Body of pancreas (tissue), 4 donors: ENCODE measurements at regions not wholly inside any gene's neighbourhood (a gene's known extent, or its start where the extent isn't known, plus 50 kb on each side); places are given as distances from the start of the nearest gene placed in this dataset.

Experiments used
- ATAC-seq: fragments of 150-250 bp; one replicate; pipeline ENCODE4 v1.9.1; 2016
- DNase-seq, 4 donors: peaks; one replicate each; pipeline ENCODE4 v3.0.0-alpha.2; 2019
- H3K27ac ChIP-seq, 4 donors: fragments of 200-600 bp; sonication (generic); 1 replicate in 3 of 4; 2 replicates in 1 of 4; pipeline versions ENCODE4 v1.5.1 to v1.6.1; 2016 to 2019; ENCODE audit warnings: mild to moderate bottlenecking in 1 of 4, mixed read lengths in 1 of 4, moderate library complexity in 1 of 4
- H3K27me3 ChIP-seq, 2 donors: fragments of 200-600 bp; sonication (generic); one replicate each; pipeline ENCODE4 v1.6.0; 2016; ENCODE audit warnings: mild to moderate bottlenecking in 1 of 2
- H3K36me3 ChIP-seq, 2 donors: fragments of 200-600 bp; sonication (generic); replicated peaks in 1 of 2; 2 replicates each; pipeline ENCODE4 v1.5.1; 2016; ENCODE audit warnings: low read depth in 2 of 2; ENCODE audit not compliant: insufficient read depth in 1 of 2
- H3K4me1 ChIP-seq: fragments of 200-600 bp; sonication (generic); one replicate; pipeline ENCODE4 v1.6.0; 2016
- H3K4me3 ChIP-seq, 2 donors: fragments of 200-600 bp; sonication (generic); 1 replicate in 1 of 2; 2 replicates in 1 of 2; pipeline ENCODE4 v1.5.1; 2016 to 2019
- H3K9me3 ChIP-seq, 3 donors: fragments of 200-600 bp; sonication (generic); 1 replicate in 2 of 3; 2 replicates in 1 of 3; pipeline ENCODE4 v1.5.1; 2016
- CTCF ChIP-seq, 7 experiments: fragments of 450-650 bp in 4 of 7; fragments of 200-600 bp in 3 of 7; sonication (generic) in 3 of 7; IDR thresholded peaks; one replicate each; pipeline ENCODE4 v1.5.1; 2016 to 2019; ENCODE audit warnings: antibody characterized with exemption in 7 of 7
- POLR2A ChIP-seq, 3 donors: fragments of 450-650 bp; IDR thresholded peaks; one replicate each; pipeline ENCODE4 v1.6.1; 2016; ENCODE audit warnings: antibody characterized with exemption in 3 of 3, mild to moderate bottlenecking in 2 of 3
- WGBS, 2 donors: methylation state at CpG; one replicate each; pipeline ENCODE4 v1.1.5; 2017; 5-methylcytosine and 5-hydroxymethylcytosine counted together
- intact Hi-C: fragments of 100-400 bp; cut with DNase I; formaldehyde crosslinking; loops from one replicate; pipeline ENCODE4 v1.15.1; 2023

DNA sequence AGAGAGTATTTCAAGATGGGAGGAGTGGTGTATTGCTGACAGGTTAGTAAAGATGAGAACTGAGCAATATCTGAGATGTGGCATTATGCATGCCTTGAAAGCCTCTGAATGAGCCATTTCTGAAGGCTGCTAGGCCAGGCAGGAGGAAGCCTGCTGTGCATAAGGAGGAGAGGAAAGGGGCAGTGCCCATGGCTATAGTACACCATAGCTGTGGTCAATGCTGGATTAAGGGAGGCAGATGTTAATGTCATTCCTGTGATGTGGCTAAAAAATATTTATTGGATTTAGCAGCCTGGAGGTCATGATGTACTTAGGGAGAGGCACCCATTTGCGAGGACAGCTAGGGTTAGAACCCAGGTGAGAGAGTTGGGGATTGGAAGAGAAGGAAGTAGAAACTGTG lies 130.0 kb upstream of the LNX1 start:
- Histone ChIP-seq H3K4me1 (no peaks in the 10 kb centered on the region), H3K27me3 (no peaks in the 10 kb centered on the region), H3K27ac (no peak overlapping the region), H3K9me3 (no peaks in the 10 kb centered on the region), H3K36me3 (no peaks in the 10 kb centered on the region), H3K4me3 (no peak overlapping the region)
- 86 to 95% methylated on average over 1 of the region's 1 CpG for WGBS, 2 donors
- TF ChIP-seq CTCF (IDR thresholded peaks at IDR 0.05), result no peak
- no peak for TF ChIP-seq POLR2A (IDR thresholded peaks at IDR 0.05)
- DNase-seq (no peak), ATAC-seq (no peak)
- intact Hi-C loops, result loop anchor here (5.0 kb wide), 1 partner anchor 89 kb away; no protein-coding TSS in a partner anchor

- ATAC-seq (no peak), DNase-seq (no peak)
- WGBS, 2 donors, result 66 to 82% methylated on average over 5 of the region's 5 CpGs
- TF ChIP-seq CTCF (IDR thresholded peaks at IDR 0.05) (no peak), POLR2A (IDR thresholded peaks at IDR 0.05) (no peak)
- Histone ChIP-seq H3K27ac (no peak overlapping the region), H3K4me1 (no peaks in the 10 kb centered on the region), H3K27me3 (no peaks in the 10 kb centered on the region), H3K4me3 (no peak overlapping the region), H3K36me3 (no peaks in the 10 kb centered on the region), H3K9me3 (no peaks in the 10 kb centered on the region)
- intact Hi-C loops, result loop anchor here (5.0 kb wide), 1 partner anchor 88 kb away; no protein-coding TSS in a partner anchor
These were observed 129.5 kb upstream of the LNX1 start for GRCh38 chr4:53720776-53721175.

DNA sequence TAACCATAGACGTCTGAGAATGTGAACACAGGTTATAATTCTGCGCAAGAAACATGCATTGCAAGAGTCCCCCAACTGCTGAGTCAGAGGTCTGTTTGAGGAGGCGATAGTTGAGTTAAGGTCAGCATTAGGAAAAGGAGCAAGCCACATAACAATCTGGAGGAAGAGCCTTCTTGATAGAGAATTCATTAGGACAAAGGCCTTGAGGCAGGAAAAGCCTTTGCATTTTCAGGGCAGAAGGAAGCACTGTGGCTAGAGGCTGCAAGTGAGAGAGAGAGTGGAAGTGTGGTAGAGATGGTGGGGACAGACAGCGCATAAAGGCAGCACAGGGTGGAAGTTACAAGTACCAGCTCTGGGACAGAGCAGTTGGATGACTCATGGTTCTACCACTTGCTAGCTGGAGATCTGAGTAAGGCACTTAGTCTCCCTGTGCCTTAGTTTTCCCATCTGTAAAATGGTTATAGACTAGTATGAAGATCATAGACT lies 125.8 kb upstream of the LNX1 start:
- TF ChIP-seq POLR2A (IDR thresholded peaks at IDR 0.05) (no peak), CTCF (IDR thresholded peaks at IDR 0.05) (no peak)
- DNase-seq, result peak in 1 of 4 donors; percentile 23
- WGBS, 2 donors, result 68 to 82% methylated on average over 4 of the region's 4 CpGs
- H3K27me3 ChIP-seq, result no peaks in the 10 kb centered on the region
- H3K4me3 ChIP-seq, result no peak overlapping the region
- H3K9me3 ChIP-seq, result no peaks in the 10 kb centered on the region
- no peak for ATAC-seq
- intact Hi-C loops, result no loop called here
- H3K36me3 ChIP-seq, result no peaks in the 10 kb centered on the region
- peaks cover 3% of the 10 kb centered on the region for H3K4me1 ChIP-seq
- no peak overlapping the region for H3K27ac ChIP-seq

DNA sequence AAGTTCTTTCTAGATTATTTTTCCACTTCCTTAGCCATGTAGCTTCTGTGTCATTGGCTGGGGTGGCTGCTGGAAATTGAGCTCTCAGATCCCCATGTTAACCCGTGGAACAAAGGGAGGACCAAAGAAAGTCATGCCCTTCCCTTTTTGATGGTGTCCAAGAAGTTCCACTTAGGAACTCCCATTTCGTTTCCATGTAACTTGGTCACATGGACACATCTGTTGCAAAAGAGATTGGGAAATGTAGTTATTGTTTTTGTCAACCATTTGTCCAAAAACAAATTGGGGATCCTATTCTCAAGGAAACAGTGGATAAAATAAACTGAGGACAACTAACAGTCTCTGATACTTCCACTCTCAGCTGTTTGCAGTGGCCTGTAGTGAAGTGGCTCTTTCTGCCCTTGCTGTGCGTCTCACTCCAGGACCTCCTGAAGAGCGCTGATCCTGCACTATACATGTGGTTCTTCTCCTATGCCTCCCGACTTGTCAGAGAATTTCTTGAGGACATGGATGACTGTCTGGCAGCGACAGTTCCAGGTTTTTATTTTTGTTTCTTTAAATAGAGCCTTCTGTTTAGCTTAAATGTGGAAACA lies 125.3 kb upstream of the LNX1 start:
- no peak for TF ChIP-seq POLR2A (IDR thresholded peaks at IDR 0.05)
- TF ChIP-seq CTCF (IDR thresholded peaks at IDR 0.05), result no peak
- DNase-seq, result no peak
- Histone ChIP-seq H3K9me3 (no peaks in the 10 kb centered on the region), H3K27ac (no peak overlapping the region), H3K36me3 (no peaks in the 10 kb centered on the region), H3K4me3 (no peak overlapping the region), H3K4me1 (peaks cover 3% of the 10 kb centered on the region), H3K27me3 (no peaks in the 10 kb centered on the region)
- intact Hi-C loops, result no loop called here
- 81 to 85% methylated on average over 6 of the region's 6 CpGs for WGBS, 2 donors
- ATAC-seq, result no peak

- ATAC-seq (no peak), DNase-seq (no peak)
- no peaks in the 10 kb centered on the region for H3K36me3 ChIP-seq
- H3K4me3 ChIP-seq, result no peak overlapping the region
- H3K27me3 ChIP-seq, result no peaks in the 10 kb centered on the region
- no peak for TF ChIP-seq CTCF (IDR thresholded peaks at IDR 0.05)
- TF ChIP-seq POLR2A (IDR thresholded peaks at IDR 0.05), result no peak
- no peaks in the 10 kb centered on the region for H3K9me3 ChIP-seq
- no peak overlapping the region for H3K27ac ChIP-seq
- H3K4me1 ChIP-seq, result peaks cover 3% of the 10 kb centered on the region
- intact Hi-C loops, result no loop called here
These were observed 124.7 kb upstream of the LNX1 start for GRCh38 chr4:53716011-53716410.
